K562 (cell line): ENCODE measurements at regions not wholly inside any gene's neighbourhood (a gene's known extent, or its start where the extent isn't known, plus 50 kb on each side); places are given as distances from the start of the nearest gene placed in this dataset.

Experiments
- CHD4 ChIP-seq: fragments of 200-600 bp; sonication (generic); IDR thresholded peaks from 3 replicates; pipeline ENCODE4 v1.6.1; 2012; ENCODE audit warnings: low read depth, mild to moderate bottlenecking, mixed read lengths, low read length, inconsistent platforms; ENCODE audit not compliant: insufficient read depth, insufficient replicate concordance, poor library complexity, severe bottlenecking
- EZH2 ChIP-seq: IDR thresholded peaks from 2 replicates; pipeline ENCODE4 v1.6.1; 2012; ENCODE audit warnings: low read depth, mild to moderate bottlenecking, inconsistent platforms, low read length, borderline replicate concordance
- POLR2AphosphoS5 ChIP-seq: IDR thresholded peaks from 2 replicates; pipeline ENCODE4 v1.6.1; 2011; ENCODE audit warnings: mild to moderate bottlenecking, low read depth, low read length, moderate library complexity; ENCODE audit not compliant: control insufficient read depth, insufficient read depth
- RAD21 ChIP-seq, 2 experiments: fragments of 250-450 bp in 1 of 2; fragments of 450-650 bp in 1 of 2; sonication (Bioruptor Pico) in 1 of 2; formaldehyde crosslinking in 1 of 2; IDR thresholded peaks in 1 of 2; conservative IDR thresholded peaks in 1 of 2; 2 replicates each; pipeline versions ENCODE4 v1.4.0 to v1.8.0; 2020 to 2022; ENCODE audit warnings: mild to moderate bottlenecking in 2 of 2, moderate library complexity in 1 of 2
- ZBTB2 ChIP-seq: fragments of 450-650 bp; IDR thresholded peaks from 2 replicates; pipeline ENCODE4 v1.6.1; 2016; ENCODE audit warnings: antibody characterized with exemption
- ZKSCAN8 ChIP-seq: fragments of 200-800 bp; sonication (Bioruptor generic); IDR thresholded peaks from 2 replicates; pipeline ENCODE4 v1.6.1; 2016; ENCODE audit warnings: missing genetic modification characterization, missing compliant biosample characterization
- ZNF766 ChIP-seq: fragments of 200-800 bp; sonication (Bioruptor generic); conservative IDR thresholded peaks from 2 replicates; pipeline ENCODE4 v1.6.1; 2016; ENCODE audit warnings: missing genetic modification characterization, missing compliant biosample characterization
- TF ChIP-seq, protein P1 (sequence below): sonication (generic); formaldehyde crosslinking; IDR thresholded peaks from 2 replicates; pipeline ENCODE4 v1.8.0; 2022; ENCODE audit warnings: mild to moderate bottlenecking, missing genetic modification reagents

GRCh38 chr7:69426705-69427104 is 171.6 kb upstream of the AUTS2 start:
- TF ChIP-seq EZH2 (no peak), POLR2AphosphoS5 (no peak), ZKSCAN8 (CRISPR knock-in tag) (no peak), ZNF766 (CRISPR knock-in tag) (no peak), CHD4 (no peak), RAD21 (CRISPR knock-in tag; conservative IDR thresholded peaks at IDR 0.05 in 1 of 2, IDR thresholded peaks at IDR 0.05 in 1 of 2) (no peak), ZBTB2 (no peak)
- TF ChIP-seq, protein P1, sequence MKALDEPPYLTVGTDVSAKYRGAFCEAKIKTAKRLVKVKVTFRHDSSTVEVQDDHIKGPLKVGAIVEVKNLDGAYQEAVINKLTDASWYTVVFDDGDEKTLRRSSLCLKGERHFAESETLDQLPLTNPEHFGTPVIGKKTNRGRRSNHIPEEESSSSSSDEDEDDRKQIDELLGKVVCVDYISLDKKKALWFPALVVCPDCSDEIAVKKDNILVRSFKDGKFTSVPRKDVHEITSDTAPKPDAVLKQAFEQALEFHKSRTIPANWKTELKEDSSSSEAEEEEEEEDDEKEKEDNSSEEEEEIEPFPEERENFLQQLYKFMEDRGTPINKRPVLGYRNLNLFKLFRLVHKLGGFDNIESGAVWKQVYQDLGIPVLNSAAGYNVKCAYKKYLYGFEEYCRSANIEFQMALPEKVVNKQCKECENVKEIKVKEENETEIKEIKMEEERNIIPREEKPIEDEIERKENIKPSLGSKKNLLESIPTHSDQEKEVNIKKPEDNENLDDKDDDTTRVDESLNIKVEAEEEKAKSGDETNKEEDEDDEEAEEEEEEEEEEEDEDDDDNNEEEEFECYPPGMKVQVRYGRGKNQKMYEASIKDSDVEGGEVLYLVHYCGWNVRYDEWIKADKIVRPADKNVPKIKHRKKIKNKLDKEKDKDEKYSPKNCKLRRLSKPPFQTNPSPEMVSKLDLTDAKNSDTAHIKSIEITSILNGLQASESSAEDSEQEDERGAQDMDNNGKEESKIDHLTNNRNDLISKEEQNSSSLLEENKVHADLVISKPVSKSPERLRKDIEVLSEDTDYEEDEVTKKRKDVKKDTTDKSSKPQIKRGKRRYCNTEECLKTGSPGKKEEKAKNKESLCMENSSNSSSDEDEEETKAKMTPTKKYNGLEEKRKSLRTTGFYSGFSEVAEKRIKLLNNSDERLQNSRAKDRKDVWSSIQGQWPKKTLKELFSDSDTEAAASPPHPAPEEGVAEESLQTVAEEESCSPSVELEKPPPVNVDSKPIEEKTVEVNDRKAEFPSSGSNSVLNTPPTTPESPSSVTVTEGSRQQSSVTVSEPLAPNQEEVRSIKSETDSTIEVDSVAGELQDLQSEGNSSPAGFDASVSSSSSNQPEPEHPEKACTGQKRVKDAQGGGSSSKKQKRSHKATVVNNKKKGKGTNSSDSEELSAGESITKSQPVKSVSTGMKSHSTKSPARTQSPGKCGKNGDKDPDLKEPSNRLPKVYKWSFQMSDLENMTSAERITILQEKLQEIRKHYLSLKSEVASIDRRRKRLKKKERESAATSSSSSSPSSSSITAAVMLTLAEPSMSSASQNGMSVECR (CRISPR knock-in tag) = no peak
